Urothelium cell line (cell line): ENCODE measurements at regions not wholly inside any gene's neighbourhood (a gene's known extent, or its start where the extent isn't known, plus 50 kb on each side); places are given as distances from the start of the nearest gene placed in this dataset.

Experiments
- DNase-seq: peaks from one replicate; pipeline ENCODE4 v3.0.0; 2011; ENCODE audit warnings: low spot score, mixed read lengths
- FAIRE-seq: peaks from 2 replicates; lab custom pipeline; 2011; peaks lifted over from hg19 to GRCh38; lab: Jason Lieb, UNC

- DNase-seq (no peak), FAIRE-seq (no peak)
Measured at GRCh38 chr2:238797537-238797936, 50.3 kb upstream of the TWIST2 start.
